Epidermal melanocyte (primary cell): ENCODE measurements at regions not wholly inside any gene's neighbourhood (a gene's known extent, or its start where the extent isn't known, plus 50 kb on each side); places are given as distances from the start of the nearest gene placed in this dataset.
"Not testable (repeated sequence)": the region's sequence is repeated elsewhere in the genome, so short reads cannot be mapped to it uniquely, and the experiment has no call there.

ENCODE experiments used
- DNase-seq: peaks from one replicate; pipeline ENCODE4 v3.0.0; 2011; ENCODE audit warnings: low spot score; ENCODE audit not compliant: insufficient read length

DNA sequence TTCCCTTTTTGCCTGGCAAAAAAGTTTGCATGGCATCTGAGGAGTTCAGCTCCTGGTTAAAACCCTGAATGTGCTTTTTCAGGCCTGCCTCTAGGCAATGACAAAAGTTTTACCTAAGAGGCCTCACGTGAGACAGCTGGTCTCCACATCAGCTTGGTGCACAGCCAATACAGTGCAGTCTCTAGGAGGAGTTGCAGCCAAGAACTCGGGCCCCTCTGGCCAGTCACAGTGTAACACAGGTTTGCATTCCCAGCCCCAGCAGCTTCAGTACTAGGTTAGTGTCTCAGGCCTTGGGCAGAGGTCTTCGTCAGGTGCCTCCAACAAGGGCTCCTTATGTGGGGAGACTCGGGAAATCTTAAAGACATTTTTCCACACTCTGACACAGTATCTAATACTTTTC, 771.7 kb downstream of the SORCS1 start:
- no peak for DNase-seq

DNA sequence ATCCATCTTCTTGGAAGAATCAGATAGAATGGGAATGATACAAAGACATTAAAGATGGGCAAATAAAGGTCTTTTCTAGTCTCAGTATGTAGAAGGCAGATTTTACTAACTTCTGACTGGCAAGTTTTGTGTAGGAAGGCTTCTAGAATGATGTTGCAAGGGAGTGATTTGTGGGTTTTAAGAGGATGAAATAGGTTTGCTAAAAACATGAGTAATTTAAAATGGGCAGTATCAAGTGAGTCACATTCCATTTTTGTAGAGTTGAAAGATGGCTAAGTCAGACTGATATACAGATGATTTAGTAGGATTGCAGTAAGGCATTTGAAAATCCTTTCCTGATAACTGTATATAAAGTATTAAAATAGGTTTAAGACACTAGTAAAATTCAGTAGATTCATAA, 777.4 kb downstream of the SORCS1 start:
- DNase-seq = no peak

DNA sequence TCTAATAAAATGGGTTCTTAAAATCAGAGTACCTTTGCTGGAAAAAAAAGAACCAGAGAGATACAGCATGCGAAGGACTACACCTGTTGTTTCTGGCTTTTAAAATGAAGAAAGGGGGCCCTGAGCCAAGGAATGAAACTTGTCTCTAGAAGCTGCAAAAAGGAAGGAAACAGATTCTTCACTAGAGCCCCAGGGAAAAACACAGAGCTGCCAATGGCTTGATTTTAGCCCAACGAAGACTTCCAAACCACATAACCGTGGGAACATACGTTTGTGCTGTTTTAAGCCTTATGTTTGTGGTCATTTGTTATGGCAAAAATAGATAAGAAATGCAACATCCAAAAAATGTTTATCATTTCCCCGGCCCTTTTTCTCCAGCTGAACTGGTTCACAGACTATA, 780.0 kb downstream of the SORCS1 start:
- DNase-seq = no peak

DNA sequence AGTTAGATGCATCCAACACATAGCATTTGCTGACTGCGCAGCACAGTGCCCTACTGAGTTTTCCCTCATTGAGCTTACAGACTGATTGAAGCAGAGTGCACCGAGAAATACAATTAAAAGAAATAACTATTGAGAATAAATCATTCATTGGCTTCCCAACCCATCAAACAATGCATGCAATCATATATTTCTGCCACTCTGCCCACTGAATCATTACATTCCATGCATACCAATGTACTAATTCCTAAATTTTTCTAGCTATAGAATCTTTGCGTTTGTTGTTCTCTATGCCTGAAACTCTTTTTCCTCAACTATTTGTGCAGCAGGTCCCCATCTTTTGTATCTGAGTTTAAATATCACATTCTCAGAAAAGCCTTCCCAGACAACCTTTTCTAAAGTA, 783.8 kb downstream of the SORCS1 start:
- no peak for DNase-seq

DNA sequence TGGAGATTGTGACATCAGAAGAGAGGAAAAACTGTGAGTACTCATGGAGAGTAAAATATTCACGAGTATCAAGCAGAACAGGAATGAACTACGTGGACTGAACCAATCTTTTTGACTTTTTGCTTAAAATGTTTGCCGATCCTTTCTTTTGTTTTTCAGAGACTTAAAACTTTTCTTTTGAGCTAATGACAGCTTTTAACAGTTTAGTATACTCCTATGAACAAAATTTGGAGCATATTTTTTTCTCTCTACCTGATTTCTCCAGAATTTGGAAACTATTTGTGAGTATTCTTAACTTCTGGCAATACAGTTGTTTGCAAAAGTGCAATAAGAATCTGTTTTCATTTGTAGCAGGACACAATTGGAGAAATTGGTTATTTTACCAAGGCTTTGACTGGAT, 786.3 kb downstream of the SORCS1 start:
- no peak for DNase-seq

DNA sequence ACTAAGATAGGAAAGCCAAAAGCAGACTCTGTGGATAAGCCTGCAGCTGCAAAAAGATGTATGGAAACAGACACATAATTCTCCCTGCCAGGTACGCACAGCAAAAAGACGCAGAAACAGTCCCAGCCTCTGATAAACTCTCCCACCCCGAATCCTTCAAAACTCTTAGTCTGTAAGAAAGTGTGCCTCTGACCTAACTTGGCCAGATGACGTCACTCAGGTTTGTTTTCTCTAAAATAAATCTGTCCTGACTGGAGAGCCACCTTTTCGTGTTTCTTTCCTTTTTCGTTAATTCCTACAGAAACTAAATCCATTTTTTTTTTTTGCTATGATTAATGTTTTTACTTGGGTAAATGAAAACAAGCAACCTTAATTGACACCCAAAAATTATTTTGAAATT, 793.8 kb downstream of the SORCS1 start:
- DNase-seq = no peak

DNA sequence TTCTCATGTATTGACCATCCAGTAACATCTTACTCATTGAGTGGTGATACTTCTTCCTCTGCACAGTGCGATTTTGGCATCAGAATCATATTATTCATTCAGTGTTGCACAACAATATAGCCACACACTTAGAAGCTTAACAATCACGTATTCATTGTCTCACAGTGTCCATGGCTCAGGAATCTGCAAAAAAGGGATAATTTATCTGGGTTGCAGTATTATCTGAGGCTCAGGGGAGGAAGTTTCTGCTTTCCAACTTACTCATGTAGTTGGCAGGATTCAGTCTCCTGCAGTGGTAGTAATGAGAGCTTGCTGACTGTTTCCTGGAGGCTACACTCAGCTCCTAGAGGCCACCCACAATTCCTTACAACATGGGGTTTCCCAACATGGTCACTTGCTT, 803.6 kb downstream of the SORCS1 start:
- no peak for DNase-seq

DNA sequence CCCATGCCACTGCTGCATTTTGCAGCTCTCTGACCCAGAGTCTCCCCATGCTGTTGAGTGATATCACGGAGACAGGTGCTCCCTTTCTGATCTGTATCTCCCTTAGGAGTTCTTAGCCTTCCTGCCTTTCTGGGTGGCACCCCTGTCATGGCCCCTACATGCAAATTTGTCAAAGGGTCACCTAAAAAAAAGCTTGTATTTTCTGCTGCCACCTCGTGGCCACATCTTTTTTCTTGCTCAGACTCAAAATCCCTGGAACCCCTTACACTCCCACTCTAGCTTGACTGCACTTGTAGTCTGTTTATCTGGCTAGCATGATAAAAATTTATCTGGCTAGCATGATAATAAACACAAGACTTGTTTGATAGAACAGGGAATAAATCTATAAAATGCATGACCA, 809.1 kb downstream of the SORCS1 start:
- no peak for DNase-seq

DNA sequence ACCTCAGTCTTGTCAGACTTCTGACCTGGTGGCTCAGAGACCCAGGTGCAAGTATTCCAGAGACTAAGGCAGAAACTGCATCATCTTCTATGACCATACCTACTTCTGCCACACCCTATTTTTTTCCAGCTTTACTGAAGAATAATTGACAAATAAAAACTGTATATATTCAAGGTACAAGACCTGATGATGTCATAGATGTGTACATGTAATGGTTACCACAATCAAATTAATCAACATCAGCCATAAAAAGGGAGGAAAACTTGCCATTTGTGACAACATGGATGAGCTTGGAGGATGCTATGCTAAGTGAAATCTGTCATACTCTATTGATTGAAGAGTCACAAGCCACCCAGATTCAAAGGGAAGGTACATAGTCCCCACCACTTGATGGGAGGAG, 815.6 kb downstream of the SORCS1 start:
- DNase-seq = no peak

DNA sequence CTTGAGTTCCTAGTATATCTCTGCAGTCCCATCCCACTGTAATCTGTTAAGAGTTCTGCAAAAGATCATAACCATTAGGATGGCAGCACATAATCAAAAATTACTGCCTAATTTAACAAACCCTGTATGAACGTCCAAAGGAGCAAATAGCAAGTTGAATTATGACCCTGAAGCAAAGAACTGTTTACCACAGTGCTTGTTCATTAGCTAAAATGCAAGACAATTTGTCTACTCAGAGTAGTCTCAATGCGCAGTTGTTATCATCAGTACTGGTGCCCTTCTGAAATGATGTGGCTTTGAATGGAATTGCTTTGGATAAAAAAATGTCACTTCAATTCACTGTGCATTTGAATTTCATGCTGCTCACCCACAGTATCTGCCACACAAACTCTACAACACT, 817.0 kb downstream of the SORCS1 start:
- DNase-seq = no peak

DNA sequence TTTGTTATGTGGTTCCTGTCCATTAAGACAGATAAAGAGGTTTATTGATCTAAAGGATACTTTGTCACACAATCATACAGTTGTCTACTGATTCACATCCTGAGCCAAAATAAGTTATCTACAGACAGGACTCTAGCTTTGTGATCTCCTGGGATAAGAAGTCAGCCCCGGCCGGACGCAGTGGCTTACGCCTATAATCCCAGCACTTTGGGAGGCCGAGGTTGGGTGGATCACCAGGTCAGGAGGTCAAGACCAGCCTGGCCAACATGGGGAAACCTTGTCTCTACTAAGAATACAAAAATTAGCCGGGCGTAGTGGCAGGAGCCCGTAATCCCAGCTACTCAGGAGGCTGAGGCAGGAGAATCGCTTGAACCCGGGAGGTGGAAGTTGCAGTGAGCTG, 821.0 kb downstream of the SORCS1 start:
- not testable (repeated sequence) for DNase-seq

DNA sequence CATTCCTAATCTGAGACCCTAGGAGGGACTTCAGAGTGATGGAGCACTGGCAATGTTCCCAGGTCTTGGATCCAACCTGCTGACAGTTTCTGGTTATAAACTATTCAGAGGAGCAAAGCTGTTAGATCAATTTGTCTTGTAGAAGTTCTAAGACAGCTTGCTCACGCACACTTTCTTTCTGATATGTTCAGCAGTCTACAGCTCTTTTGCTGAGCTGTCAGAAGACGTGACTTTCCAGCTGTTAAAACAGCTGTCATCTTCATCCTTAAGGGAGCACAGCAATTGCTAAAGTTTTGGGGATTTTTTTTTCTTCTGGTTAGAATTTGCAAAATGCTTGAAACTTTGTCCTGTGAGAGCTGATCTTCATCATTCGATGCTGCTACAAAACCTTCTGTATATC, 823.1 kb downstream of the SORCS1 start:
- no peak for DNase-seq

DNA sequence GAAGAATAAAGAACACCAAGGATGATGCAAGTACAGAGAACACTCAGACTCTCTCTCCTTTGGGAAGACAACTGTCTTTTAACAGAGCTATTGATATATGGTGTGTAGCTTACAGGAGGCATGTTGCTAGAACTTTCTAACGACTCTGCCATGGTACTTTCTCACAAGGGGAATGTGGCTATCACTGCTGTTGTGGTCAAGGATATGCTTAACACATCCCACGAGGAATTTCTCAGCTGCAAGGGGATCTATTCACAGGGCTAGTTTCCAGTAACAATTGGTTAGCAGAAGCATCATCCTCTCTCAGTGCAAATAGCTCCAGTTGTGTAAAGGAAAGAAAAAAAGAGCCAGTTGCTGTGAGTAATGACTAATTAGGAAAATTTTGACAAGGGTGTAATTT, 826.0 kb downstream of the SORCS1 start:
- no peak for DNase-seq

DNA sequence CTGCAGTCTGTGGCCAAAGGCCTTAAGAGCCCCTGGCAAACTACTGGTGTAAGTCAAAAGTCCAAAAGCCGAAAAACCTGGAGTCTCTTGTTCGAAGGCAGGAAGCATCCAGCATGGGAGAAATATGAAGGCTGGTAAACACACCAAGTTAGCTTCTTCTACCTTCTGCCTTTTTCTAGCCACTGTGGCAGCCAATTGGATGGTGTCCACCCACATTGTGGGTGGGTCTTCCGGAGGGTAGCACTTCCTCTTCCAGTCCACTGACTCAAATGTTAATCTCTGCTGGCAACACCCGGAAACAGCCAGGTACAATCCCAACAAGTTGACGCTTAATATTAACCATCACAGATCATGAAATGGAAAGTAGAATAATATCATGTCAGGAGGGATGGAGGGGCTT, 827.6 kb downstream of the SORCS1 start:
- no peak for DNase-seq

DNA sequence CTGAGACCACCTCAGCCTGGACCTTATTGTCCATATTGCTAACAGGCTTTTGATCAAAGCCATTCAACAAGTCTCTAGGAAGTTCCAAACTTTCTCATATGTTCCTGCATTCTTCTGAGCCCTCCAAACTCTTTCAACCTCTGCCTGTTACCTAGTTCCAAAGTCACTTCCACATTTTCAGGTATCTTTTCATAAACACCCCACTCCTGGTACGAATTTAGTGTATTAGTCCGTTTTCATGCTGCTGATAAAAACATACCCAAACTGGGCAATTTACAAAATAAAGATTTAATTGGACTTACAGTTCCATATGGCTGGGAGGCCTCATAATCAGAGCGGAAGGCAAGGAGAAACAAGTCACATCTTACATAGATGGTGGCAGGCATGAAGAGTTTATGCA, 836.8 kb downstream of the SORCS1 start:
- DNase-seq = no peak

DNA sequence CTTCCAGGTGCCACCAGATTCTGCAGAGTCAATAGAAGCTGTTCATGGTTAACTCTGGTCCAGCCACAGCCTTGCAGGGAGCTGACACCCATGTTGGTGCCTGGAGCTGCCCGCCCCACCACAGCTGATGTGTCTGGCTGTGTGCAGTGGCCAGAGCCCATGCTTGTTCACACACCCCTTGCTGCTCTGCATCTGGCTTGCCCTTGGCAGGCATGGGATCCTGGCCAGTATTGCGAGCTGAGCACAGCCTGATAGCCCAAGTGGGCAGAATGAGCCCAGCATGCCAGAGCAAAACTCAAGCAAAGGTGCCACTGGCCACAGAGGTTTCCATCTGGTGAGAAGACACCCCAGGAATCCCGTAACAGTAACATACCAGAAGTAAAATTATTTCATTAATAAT, 843.6 kb downstream of the SORCS1 start:
- DNase-seq = no peak

DNA sequence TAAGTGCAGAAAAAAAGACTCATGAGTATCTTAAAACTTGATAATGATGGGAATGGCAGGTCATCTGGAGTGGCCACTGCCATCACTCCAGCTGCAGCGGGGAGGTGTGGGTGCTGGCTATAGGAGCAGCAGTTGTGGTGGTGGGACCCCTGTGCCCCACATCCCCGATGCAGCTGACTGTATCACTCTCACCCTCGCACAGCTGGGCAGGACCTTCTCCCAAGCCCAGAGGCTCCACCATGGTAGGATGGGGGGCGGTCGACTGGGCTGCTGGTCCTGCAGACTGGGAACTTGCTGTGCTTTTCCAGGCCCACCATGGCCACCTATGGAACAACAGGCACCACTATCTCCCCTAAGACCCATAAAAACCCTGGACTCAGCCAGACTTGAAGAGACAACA, 844.4 kb downstream of the SORCS1 start:
- DNase-seq = no peak

DNA sequence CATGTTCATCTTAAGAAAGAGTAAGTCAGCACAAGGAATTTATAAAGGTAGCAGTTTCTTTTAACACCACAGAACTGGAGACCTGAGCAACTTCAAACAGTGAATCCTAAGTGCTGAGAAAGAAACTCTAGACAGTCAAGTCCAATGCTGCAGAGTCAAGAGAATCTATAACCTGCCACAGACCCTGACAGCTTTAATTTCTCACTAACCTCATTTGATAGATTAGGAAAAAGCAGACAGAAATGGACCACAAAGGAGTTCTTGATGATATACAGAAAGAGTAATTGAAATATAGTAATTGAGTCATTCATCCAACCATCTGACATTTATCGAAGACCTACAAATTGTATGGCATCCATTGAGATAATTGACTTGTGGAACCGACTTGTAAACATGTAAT, 847.0 kb downstream of the SORCS1 start:
- DNase-seq = no peak

DNA sequence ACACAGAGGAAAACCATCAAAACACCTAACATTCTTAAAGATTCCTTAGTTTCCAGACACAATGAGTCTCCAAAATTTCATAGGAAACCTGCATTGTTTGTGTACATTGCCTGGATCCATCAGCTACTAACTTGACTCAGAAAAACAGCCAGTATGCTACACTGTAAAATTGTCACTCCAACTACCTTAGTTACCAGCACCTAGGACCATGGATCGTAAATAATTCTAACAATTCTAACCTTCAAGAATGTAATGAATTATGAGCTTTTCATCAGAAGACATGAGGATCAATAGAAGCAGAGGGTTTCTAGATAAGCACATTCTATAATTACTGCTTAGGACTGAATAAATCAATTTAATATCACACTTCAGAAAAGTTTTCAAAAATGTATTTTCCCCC, 851.5 kb downstream of the SORCS1 start:
- DNase-seq = no peak

DNA sequence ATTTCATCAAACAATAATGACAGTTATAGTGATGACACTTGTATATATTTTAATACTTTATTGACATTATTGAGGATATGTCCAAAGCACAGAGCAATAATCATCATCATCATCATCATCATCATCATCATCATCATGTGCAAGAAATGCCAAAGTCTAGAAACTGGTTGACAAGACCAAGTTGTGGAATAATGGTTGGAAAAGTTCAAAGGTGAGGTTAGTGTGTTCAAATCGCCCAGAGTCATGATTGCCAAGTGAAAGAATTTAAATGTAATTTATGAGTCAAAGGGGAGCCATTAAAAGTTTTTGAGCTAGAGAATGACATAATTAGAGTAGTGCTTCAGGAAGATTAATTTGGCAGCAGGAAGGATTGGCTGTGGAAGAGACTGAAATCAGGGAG, 852.4 kb downstream of the SORCS1 start:
- no peak for DNase-seq

DNA sequence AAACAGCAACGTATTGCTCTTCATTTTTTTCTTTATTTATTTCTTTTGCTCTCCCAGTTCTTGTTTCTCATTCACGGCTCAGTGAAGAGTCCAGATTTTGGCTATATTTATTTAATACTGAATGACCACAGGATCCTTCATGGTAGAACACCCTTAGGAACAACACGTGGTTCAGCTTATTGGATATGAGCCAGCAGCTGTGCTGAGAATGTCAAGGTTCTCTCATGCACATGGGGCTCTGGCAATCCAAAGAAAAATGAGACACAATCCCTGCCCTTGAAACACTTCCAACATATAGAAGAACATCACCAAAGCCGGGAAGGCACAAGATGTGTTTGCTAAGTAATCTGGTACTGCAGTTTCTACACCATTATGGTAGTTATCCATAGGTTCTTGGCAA, 852.9 kb downstream of the SORCS1 start:
- DNase-seq = no peak

DNA sequence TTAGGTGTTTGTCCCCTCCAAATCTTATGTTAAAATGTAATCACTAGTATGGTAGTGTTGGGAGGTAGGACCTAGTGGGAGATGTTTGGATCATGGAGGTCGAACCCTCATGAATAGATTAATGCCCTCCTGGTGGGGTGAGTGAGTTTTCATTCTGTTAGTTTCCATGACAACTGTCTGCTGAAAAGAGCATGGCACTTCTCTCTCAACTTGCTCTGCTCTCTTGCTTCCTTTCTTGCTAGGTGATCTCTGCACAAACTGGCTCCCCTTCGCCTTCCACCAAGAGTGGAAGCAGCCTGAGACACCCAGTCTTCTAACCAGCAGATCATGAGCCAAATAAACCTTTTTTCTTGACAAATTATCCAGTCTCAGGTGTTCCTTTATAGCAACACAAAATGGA, 853.9 kb downstream of the SORCS1 start:
- no peak for DNase-seq

DNA sequence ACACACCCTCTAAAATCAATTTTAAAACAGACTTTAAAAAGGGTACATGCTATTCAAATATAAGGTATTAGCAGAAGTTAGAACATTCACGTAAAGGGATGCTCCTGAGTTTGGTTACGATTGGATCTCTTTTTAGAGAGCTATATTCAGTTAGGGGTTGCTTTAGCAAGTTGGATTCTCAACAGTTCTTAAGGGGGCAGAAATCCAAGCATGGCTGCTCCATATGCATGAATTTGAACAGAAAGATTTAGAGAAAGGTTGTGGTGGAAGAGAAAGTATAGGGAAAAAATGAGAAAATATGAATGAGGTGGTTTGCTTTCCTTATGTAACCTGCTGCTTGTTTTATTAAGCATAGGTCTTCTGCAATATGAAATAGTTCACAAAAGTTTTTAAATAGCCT, 855.1 kb downstream of the SORCS1 start:
- no peak for DNase-seq

DNA sequence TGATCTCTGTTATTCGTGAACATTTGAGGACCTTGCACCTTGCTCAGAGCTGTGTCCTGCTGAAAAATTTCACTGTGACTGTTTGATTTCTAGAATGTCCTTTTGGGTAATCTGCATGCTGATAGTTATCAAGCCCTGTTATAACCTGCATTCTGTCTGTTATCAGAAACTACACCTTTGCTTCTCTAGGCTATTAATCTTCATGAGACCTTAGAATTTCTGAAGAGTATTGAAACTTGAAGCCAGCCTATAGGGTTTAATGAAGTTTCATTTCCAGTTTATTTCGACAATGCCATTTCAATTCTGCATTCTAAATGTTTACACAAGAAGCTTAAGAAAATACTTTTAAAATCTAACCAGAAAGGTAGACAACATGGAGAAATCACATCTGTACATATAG, 856.2 kb downstream of the SORCS1 start:
- DNase-seq = no peak

DNA sequence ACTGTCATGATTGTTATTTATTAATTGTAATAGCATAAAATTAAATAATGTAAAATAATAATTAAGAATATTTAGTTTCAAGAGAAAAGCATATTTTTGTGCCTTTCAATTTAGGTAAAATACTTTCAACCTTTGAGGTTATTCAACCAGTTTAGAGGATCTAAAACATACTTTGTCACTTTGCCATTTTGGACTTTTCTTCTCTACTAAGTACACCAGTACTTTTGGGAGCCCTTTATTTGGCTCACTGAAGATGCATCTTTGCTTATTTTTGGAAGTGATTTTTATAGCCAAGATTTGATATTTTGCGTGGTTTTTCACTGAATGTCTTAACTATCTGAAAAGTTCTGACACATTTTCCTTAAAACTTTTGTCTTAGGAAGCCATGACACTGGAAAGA, 860.5 kb downstream of the SORCS1 start:
- no peak for DNase-seq
